ENCODE measurements at regions not wholly inside any gene's neighbourhood (a gene's known extent, or its start where the extent isn't known, plus 50 kb on each side); places are given as distances from the start of the nearest gene placed in this dataset.

DNA sequence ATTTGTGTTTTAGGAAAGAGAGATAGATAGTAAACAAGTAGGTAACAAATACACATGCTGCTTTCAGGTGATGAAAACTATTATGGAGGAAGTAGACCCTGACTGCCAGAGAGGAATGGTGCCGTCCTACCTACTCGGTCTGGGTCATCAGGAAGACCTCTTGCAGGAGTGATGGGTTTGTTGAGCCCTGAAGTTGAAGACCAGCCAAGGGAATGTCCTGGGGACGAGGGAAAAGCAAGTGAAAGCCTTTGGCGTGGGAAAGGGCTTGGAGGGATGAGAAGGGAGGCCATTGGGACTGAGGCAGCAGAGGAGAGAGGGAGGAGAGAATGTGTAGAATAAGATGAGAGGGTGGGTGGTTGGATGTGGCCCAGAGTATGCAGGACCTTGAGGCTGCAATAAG, 379.5 kb upstream of the USP24 start:
- intact Hi-C loops (cut with DNase I) = no loop called here
- no peak for DNase-seq (ENCODE audit: low spot score)

DNA sequence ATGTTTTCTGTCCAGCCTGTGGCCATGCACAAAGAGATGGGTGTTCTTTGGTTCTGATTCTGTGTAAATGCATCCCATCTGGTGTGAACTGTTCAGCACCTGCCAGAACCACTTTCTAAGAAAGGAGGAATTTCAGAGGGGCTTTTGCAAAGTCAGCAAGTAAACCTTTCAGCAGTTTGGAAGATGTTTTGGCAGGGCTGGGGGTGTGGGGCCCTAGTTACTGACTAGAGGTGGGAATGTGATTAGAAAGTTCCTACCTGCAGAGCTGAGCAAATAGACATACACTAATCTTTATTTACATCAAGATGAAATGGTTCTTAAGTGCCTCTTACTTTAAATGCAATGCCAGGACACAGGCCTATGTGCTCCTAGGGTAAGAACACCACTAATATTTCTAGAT, 378.1 kb upstream of the USP24 start:
- no peak for DNase-seq (ENCODE audit: low spot score)
- intact Hi-C loops (cut with DNase I) = no loop called here

DNA sequence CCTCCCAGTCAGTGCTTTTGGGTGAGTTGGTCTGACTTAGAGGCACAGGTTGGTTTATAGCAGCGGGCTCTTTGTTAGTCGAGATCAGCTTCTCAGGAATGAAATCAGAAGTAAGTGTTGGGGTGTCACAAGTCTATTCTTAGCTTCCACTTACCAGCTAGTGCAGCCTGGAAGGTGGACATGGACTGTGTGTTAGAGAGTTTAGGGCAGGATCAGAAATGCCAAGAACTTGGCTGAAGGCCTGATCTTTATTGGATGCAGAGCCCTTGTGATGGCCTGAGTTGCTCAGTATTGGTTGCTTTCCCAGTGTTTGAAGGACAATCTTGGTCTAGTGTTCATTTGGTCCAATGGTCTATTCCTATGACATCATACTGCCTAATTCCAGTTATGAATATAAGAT, 377.0 kb upstream of the USP24 start:
- no peak for DNase-seq (ENCODE audit: low spot score)
- intact Hi-C loops (cut with DNase I) = no loop called here

DNA sequence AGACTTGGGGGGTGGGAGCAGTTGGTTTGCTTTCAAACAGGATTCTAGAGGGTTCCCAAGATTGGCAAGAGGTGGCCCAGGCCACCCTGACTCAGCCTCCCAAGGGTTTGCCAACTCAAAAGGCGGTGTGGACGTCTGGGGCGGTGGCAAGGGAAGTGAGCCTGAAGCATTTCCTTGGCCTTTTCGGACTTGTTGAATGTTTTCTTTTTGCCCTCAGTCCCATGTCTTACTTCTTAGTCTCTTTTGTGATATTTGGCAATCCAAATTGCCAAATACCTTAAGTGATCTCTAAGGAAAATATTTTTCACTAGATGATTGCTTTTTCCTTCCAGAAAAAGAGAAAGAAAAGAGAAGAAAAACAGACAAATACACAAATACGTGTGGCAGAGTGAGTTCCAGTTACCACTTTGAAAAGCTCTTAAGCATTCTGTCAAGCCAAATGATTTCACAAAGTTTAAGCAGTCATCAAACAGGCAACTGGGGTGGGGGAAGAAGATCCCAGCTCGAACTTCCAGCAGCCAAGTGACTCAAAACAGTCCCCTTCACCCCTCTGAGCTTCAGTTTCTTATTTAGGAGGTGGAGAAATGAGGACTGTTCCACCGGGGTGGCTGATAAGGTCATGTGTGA, 374.6 kb upstream of the USP24 start:
- DNase-seq (ENCODE audit: low spot score) = no peak
- intact Hi-C loops (cut with DNase I) = no loop called here

DNA sequence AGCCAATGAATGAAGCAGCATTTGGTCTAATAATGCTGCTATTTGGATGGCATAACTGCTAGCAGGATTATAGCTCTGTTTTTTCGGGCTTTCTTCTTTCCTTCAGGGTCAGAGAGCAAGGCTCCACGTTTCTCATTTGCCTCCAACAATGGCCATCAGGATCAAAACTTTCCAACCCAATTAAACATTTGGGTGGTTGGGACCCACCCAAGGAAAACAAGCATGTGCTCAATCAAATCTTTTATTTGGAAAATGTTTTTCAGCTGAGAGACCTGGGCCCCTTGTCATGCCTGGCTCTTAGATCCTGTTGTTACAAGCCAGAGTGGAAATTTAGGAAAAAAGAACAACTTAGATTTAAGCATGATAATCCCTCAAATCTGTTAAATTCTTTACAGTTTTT, 373.1 kb upstream of the USP24 start:
- no peak for DNase-seq (ENCODE audit: low spot score)
- intact Hi-C loops (cut with DNase I) = no loop called here

DNA sequence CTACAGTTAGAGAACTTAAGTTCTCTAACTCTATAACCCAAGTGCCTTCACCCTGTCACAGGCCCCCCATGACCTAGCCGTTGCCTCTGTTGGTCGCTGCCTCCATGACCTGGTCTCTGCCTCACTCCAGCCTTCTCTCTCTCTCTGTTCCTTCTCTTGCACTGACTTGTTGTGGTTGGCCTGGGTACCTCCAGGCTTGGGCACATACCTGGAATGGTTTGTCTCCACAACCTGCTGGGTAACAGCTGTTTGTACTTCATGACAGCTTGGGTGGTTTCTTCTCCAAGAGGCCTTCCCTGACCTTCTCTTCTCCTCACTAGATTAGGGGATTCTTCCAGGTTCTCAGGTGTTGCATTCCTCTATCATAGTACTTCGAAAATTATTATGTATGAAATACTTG, 371.6 kb upstream of the USP24 start:
- no peak for DNase-seq (ENCODE audit: low spot score)
- intact Hi-C loops (cut with DNase I) = no loop called here

DNA sequence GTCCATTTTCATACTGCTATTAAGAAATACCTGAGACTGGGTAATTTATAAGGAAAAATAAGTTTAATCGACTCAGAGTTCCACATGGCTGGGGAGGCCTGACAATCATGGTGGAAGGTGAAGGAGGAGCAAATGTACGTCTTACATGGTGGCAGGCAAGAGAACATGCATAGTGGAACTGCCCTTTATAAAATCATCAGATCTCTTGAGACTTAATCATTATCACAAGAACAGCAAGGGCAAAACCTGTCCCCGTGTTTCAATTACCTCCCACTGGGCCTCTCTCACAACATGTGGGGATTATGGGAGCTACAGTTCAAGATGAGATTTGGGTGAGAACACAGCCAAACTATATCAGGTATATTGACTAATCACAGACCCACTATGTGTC, 370.2 kb upstream of the USP24 start:
- intact Hi-C loops (cut with DNase I) = no loop called here
- no peak for DNase-seq (ENCODE audit: low spot score)

DNA sequence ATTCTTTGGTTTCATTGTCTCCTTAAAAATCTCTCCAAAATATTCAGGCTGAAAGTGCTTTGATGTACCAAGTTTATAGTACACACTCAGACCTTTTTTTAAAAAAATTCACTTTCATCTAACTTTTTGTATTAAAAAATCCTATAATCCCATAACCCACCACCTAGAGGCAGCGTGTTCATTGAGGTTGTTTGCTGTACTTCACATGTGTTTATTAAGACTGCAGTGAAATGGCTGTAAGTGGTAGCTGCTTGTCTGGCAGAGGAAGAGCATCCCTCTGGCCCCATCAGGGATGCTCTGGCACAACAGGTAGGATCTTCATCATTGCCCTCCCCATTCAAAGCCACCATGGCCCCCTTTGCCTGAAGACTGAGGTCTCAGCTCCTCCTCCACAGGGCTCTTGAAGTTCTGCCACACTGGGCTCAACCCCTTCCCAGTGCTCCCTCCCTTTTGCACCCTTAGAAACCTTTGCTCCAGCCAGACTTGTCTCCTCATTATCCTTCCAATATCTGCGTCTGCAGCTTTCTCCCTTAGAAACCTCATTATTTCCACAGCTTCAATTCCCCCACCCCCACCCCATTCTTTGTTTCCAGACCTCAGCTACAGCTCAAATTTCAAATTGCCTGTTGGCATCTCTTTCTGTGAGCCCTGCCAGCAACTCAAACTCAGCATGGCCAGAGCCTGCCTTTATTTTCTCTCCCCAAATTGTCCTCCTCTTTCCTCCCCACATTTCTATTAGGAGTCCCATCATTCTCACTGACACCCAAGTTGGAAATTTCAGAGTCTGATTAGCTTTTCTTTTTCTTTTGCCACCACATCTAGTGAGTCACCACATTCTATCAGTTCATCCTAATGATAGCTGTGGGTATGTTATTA, 369.6 kb upstream of the USP24 start:
- no peak for DNase-seq (ENCODE audit: low spot score)
- intact Hi-C loops (cut with DNase I) = no loop called here

DNA sequence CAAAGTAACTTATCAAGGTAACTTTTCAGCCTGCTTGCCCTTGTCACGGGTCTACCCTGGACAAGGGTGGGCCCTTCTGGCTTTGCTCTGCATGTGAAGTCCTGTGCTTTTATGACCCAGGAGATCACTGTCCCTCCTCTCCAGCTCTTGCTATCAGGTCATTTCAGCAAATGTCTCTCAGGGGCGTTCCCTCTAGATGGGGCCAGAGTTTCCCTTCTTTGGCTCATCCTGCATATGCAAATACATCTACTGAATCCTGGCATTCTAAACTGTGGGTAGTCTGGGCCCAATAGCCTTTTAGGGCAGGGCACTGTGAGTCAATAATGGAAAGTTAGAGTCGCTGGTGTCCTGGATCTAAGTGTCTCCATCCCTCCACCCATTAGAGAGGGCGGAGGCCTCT, 366.9 kb upstream of the USP24 start:
- no peak for DNase-seq (ENCODE audit: low spot score)
- intact Hi-C loops (cut with DNase I) = no loop called here

DNA sequence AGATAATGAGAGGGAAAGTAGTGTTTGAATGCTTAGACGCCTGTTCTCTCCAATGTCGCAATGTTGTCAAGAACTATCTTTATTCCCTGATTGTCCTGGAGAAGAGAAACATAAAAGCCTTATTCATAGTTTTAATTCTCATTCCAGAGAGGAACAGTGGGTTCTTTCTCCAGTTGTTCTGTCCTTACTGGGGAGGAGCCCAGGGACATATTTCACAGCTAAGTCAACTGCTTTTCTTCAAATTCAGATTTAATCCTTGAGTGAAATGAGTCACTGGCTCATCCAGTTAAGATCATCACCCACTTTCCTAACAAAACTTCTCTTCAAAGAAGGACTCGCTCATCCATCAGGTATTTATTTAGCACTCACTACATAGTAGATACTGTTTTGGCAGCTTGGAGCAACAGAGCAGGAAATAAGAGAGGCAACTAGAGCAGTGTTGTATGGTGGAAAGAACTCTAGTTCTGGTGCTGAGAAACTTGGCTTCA, 365.7 kb upstream of the USP24 start:
- intact Hi-C loops (cut with DNase I) = no loop called here
- DNase-seq (ENCODE audit: low spot score) = no peak

DNA sequence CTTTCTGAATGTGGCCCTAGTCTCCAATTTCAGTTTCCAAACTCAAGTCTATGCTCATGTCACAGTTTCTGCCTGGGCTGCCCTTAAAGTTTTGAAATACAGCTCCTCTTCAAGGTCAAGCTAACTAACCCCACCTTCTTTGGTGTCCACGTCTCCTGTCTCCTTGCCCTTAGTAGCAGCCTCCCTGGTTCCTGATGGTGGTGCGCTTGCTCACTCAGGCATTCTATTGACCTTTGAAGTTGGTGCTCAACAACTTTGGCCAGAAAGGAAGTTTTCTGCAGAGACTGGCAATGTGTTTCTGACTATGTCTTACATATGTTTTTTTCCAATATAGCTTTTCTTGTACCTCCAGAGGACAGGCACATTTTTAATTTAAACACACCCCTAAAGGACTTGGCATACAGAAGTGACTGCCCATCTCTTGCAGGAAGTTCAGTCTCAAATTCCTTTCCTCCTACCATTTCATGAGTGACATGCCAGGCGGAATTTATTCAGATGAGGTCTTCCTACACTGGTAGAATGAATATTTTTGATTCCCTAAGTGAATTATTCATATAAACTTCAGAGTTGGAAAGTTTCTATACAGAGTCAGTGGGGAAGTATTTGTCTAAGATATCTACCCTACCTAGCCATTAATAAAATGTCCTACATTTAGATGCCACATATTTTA, 364.3 kb upstream of the USP24 start:
- no peak for DNase-seq (ENCODE audit: low spot score)
- intact Hi-C loops (cut with DNase I) = no loop called here

DNA sequence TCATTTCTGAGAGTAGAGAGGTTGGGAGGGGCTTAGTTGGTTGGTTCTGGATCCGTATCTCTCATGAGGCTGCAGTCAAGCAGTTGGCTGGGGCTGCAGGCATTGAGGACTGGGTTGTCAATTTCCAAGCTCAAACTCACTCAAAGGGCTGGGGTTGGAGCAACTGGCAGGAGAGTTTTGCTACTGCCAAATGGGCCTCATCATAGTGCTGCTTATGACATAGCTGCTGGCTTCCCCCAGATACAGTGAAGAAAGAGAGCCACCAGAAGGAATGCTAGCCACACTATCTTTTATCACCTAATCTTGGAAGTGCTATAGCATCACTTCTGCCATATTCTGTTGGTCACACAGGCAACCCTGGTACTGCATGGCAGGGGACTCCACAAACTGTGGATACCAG, 363.5 kb upstream of the USP24 start:
- intact Hi-C loops (cut with DNase I) = no loop called here

DNA sequence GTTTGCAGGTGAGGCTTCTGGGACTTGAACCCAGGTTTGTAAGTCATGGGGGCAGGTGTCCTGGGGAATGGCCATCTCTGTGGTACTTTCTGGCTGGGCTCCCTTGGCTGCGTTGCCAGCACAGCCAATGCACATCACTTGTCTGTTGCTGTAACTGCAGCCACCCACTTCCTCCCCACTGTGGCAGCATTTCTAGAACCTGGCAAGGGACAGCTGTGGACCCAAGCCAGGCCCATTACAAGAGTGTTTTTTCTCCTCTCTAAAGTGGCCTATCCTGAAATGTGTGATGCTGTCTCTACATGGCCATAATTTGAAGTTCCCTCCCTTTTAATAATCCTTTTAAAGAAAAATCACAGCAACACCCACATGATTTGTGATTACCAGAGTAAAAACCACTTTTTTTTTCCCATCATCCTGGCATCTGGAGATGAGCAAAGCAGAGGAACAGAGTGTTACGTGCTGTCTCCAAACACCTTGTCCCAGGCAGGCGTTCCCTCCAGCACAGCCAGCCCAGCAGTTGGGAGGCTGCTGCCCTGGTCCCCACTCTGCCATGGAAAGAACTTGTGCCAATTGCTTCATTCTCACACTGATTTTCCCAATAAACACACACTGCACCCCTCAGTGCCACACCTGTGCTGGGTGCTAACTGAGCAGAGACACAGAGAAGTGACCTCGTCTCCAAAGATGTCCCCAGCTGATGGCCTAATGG, 360.6 kb upstream of the USP24 start:
- intact Hi-C loops (cut with DNase I) = no loop called here

More for the DNA sequence above, 363.5 kb upstream of the USP24 start:
- no peak for DNase-seq (ENCODE audit: low spot score)

DNA sequence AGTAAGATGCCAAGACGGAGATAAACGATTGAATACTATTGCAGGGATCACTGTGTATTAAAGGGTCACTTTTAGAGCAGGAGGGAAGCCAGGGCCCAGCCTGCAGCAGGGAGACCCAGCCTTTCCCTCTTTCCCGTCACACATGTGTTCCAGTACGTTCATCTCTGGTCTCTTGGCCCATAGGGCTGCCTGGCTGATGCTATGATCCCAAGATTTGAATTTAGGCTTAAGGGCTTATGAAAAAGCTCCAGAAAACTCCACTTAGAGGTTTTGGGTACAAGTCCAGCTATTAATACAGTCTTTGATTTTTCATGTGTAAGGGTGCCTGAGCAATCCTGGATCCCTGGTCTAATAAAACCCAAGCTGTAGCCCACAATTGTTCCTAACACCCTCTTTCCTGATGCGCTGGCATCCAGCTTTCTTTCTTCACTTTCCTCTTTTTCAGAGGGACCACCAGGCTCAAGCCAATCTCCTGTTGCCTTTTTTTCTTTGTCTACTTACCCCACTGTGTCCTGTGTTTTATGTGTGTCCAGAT, 359.6 kb upstream of the USP24 start:
- no peak for DNase-seq (ENCODE audit: low spot score)

More for the DNA sequence above, 360.6 kb upstream of the USP24 start:
- no peak for DNase-seq (ENCODE audit: low spot score)

DNA sequence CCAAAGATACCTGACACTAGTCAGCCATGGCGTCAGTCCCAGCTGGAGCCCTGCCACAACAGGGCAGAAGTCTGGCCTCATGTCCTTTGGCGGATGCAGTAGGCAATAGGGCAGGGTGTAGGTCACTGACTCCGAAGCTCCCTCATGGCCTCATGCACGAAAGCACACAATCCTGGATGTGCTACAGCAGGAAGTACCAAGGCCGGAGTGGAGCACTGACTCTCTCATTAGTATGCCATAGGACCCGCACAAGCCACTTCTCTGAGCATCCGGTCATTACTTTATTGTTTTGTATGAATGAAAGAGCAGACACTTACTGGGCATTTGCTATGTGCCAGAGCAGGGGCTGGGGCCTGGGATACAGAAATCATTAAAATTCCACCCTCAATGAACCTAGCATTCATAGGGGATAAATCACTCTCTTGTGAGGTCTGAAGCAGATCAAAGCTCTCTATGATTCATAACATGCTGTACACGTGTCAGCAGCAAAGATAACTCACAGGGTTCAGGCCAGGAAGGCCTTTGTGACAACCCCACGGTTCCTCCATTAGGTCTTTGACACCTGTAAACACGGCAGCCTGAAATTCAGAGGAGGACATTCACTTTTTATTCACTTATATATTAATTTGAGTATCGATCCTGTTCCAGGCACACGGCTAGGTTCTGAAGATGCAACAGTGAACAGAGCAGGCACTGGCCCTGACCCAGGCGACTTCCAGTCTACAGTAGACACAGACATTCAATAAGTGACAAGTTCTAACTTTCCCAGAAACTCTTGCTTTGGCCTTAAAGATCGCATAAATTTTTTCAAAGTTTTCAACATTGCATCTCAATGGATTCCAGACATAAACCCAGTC, 357.9 kb upstream of the USP24 start:
- DNase-seq (ENCODE audit: low spot score) = no peak
- intact Hi-C loops (cut with DNase I) = no loop called here

More for the DNA sequence above, 359.6 kb upstream of the USP24 start:
- intact Hi-C loops (cut with DNase I) = no loop called here

DNA sequence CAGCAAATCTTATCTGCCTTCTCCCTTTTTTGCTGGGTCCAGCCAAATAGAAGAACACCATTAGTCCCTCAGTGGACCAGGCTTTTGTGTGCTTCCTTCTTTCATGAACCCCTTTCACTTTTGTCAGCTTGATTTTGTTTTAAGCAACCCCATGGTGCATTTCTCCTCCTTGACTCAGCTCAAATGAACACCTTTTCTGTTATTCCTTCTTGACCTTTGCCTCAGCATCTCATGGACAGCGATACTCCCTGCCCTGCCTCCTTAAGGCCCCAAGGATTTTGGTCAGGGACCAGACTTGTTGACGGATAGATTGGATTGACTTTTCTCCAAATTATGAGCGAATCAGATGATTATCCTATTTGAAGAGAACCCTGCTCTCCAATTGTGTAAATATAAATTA, 356.6 kb upstream of the USP24 start:
- no peak for DNase-seq (ENCODE audit: low spot score)
- intact Hi-C loops (cut with DNase I) = no loop called here

DNA sequence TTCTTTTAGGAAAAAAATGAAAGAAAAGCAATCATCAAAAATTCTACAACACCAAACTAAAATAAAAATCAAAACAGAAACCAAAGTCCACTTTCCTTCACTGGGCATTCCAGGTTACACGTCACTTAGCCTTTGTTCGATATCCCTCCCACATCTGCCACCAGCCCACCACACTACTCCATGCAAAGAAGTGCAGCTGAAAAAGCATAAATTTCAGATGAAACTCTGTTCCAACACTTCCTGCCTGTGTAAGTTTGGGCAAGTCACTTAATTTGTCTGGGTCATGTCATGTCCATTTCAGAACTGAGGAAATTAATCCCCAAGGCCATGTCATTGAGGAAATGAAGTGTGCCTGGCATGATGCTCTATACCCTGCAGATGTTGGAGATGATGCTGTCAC, 354.3 kb upstream of the USP24 start:
- intact Hi-C loops (cut with DNase I) = no loop called here

DNA sequence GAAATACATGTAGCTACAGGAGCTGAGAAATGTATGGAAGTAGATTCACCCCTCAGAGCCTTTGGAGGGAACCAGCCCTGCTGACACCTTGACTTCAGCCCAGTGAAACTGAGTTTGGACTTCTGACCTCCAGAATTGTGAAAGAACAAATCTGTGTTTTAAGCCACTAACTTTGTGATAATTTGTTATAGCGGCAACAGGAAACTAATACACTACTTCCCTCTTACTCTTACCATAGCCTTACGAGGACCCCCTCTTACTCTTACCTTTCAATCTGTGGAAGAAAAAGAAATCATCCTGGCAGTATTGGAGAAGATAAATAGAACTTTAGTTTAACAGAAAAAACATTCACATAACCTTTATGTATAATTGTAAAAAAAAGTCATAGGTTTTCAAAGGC, 353.6 kb upstream of the USP24 start:
- DNase-seq (ENCODE audit: low spot score) = no peak
- intact Hi-C loops (cut with DNase I) = no loop called here

More for the DNA sequence above, 354.3 kb upstream of the USP24 start:
- DNase-seq (ENCODE audit: low spot score) = no peak

DNA sequence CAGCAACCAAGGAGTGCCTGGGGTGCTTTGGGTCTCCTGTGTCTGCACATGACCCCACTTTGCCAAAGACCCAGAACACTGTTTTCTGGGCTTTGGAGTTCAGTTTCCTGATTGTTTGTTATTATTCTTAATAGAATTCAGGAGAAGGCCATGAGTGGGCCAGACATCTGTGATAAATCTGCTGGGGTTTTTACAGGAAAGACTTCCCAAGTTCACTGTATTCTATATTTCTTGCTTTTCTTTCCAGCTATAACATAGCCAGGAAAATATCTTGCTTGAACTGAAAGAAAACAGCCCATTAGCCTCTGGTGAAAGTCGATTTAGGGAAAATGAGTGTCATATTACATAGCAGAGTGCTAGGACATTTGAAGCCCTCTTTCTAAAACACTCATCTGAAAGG, 345.1 kb upstream of the USP24 start:
- intact Hi-C loops (cut with DNase I) = no loop called here
- no peak for DNase-seq (ENCODE audit: low spot score)

All from cardiac septum (tissue), 1 donor.